CD4-positive, alpha-beta T cell treated with Interleukin-4 for 4 hours (primary cell): ENCODE measurements at regions not wholly inside any gene's neighbourhood (a gene's known extent, or its start where the extent isn't known, plus 50 kb on each side); places are given as distances from the start of the nearest gene placed in this dataset.

Experiments used
- DNase-seq: peaks from one replicate; pipeline ENCODE4 v3.0.0-alpha.2; 2020

- DNase-seq = no peak
Observed at GRCh38 chr12:107564946-107565345, 120.7 kb upstream of the PWP1 start.

- no peak for DNase-seq
Observed at GRCh38 chr12:107565551-107565950, 120.0 kb upstream of the PWP1 start.

- no peak for DNase-seq
Observed at GRCh38 chr12:107567876-107568619, 117.6 kb upstream of the PWP1 start.

- no peak for DNase-seq
Observed at GRCh38 chr12:107568718-107569117, 116.9 kb upstream of the PWP1 start.

- no peak for DNase-seq
Observed at GRCh38 chr12:107570721-107571120, 114.9 kb upstream of the PWP1 start.

GRCh38 chr12:107571492-107571891, 114.1 kb upstream of the PWP1 start:
- DNase-seq = no peak

GRCh38 chr12:107574691-107575090, 110.9 kb upstream of the PWP1 start:
- no peak for DNase-seq

GRCh38 chr12:107580750-107581618, 104.6 kb upstream of the PWP1 start:
- no peak for DNase-seq

- no peak for DNase-seq
Observed at GRCh38 chr12:107581619-107582015, 104.0 kb upstream of the PWP1 start.

- DNase-seq = no peak
Observed at GRCh38 chr12:107583551-107583950, 102.0 kb upstream of the PWP1 start.

- no peak for DNase-seq
Observed at GRCh38 chr12:107584563-107584962, 101.0 kb upstream of the PWP1 start.

GRCh38 chr12:107586256-107586970, 99.2 kb upstream of the PWP1 start:
- DNase-seq = no peak

- no peak for DNase-seq
Observed at GRCh38 chr12:107590413-107590812, 95.2 kb upstream of the PWP1 start.

GRCh38 chr12:107590814-107591375, 94.7 kb upstream of the PWP1 start:
- no peak for DNase-seq

- DNase-seq = no peak
Observed at GRCh38 chr12:107593713-107594381, 91.8 kb upstream of the PWP1 start.

- DNase-seq = no peak
Observed at GRCh38 chr12:107594995-107595394, 90.6 kb upstream of the PWP1 start.

- no peak for DNase-seq
Observed at GRCh38 chr12:107597695-107598410, 87.7 kb upstream of the PWP1 start.

GRCh38 chr12:107598906-107599305, 86.7 kb upstream of the PWP1 start:
- no peak for DNase-seq

- no peak for DNase-seq
Observed at GRCh38 chr12:107600581-107601144, 84.9 kb upstream of the PWP1 start.

GRCh38 chr12:107602446-107602845, 83.2 kb upstream of the PWP1 start:
- DNase-seq = no peak

- no peak for DNase-seq
Observed at GRCh38 chr12:107605293-107605692, 80.3 kb upstream of the PWP1 start.
